RPMI7951 (cell line): ENCODE measurements at regions not wholly inside any gene's neighbourhood (a gene's known extent, or its start where the extent isn't known, plus 50 kb on each side); places are given as distances from the start of the nearest gene placed in this dataset.

Source experiments
- DNase-seq: peaks from one replicate; pipeline ENCODE4 v3.0.0-alpha.2; 2012; ENCODE audit warnings: low read depth

- no peak for DNase-seq
Observed at GRCh38 chr6:40340957-40341356, 246.2 kb downstream of the LRFN2 start.

DNA sequence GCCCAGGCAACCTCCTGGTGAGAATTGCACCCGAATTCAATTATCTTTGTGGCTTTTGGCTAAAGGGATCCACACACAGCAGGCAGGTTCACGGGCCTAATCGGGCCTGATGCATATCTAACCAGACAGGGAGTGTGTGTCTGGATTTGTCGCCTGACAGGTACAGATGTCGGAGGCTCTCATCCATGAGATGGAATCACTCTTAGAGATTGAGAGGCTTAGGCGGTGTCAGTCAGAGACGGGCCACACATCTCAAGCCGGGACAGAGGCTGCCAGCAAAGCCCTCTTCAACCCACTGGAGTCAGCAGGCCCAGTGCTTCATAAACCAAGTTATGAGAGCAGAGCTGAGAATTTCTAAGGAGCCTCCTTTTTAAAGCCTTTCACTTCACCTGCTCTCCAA, 247.0 kb downstream of the LRFN2 start:
- DNase-seq: no peak

- no peak for DNase-seq
Observed at GRCh38 chr6:40338306-40338705, 248.9 kb downstream of the LRFN2 start.

DNA sequence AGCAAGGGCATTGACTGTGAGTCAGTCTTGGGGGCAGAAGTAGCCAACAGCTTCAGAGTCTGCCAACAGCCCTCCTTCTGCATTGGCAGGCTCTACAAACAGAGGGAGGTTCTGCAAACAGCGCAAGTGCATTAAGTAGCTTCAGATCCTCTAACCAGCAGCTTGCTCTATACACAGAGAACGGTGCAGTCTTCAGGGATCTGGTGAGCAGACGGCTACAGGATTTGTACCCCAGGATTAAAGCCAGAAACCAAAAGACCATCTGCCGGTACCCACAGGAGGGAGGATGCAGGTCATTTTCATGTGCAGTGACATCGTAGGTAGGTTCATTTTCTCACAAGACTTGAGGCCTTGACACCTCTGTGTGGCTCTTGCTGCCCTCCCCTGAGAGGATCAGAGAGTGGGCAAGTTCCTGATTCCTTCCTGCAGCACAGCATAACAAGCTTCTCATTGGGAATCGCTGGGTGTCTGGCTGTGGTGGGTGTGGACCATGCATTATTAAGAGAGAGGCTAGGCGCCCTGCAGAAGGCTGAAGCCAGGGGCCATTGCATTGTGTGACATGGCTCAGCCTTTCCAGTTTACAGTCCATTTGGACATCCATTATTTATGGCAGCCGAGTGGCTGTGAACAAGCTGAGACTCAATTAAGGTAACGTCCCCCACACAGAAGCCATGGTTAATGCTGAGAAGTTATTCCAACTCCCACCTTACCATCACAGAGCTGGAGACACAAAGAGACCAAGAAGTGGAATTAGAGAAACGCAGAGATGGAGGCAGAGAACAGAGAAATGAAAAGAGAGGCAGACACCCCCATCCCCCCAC, 250.0 kb downstream of the LRFN2 start:
- DNase-seq: no peak

- peak; percentile 24 for DNase-seq
Observed at GRCh38 chr6:40336296-40336695, 250.9 kb downstream of the LRFN2 start.

GRCh38 chr6:40334496-40335270, 252.5 kb downstream of the LRFN2 start:
- DNase-seq: no peak

GRCh38 chr6:40331545-40331944, 255.6 kb downstream of the LRFN2 start:
- DNase-seq: no peak

DNA sequence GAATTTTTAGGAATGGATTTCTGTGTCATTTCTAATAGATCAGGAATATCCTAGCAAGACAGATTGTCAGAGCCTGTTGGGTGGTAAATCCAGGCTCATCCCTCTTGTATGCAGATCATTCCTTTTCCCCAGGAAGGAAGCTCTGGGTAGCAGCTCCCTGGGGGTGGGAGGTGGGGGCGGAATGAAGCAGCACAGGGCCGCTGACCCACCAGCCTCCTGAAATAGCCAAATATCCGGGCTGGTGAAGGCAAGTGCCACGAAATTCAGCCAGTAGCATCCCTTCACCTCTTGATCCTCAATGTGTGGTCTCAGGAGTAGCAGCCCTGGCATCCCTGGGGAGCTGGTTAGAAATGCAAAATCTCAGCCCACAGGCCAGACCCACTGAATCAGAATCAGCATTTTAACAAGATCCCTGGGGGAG, 256.9 kb downstream of the LRFN2 start:
- no peak for DNase-seq

DNA sequence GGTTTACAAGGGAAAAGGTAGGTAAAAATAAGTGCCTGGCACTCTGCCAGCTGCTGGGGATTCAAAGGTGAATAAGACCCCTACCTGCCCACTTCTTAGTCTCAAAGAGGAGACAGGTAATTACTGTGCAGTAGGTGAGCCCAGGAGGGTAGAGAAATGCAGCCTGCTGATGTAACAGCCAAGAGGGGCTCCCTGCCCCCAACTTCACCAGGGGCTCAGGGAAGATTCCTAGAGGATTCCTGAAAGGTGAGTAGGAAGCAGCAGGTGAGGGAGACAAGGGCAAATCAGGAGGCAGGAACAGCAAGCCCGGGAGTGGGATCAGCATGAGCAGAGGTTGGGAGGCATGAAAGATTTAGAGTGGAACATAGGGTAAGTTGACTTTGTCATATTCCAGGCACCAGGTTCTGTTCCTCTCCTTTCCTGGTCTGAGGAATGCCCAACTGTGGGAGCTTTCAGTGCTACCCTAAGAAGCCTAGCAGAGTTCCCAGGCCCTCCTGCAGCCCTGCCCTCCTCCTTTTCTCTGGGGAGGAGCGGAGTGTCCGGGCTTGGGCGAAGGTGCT, 258.1 kb downstream of the LRFN2 start:
- no peak for DNase-seq

GRCh38 chr6:40328386-40328985, 258.7 kb downstream of the LRFN2 start:
- no peak for DNase-seq

- DNase-seq: no peak
Observed at GRCh38 chr6:40326714-40327421, 260.3 kb downstream of the LRFN2 start.

GRCh38 chr6:40325791-40326190, 261.4 kb downstream of the LRFN2 start:
- no peak for DNase-seq

DNA sequence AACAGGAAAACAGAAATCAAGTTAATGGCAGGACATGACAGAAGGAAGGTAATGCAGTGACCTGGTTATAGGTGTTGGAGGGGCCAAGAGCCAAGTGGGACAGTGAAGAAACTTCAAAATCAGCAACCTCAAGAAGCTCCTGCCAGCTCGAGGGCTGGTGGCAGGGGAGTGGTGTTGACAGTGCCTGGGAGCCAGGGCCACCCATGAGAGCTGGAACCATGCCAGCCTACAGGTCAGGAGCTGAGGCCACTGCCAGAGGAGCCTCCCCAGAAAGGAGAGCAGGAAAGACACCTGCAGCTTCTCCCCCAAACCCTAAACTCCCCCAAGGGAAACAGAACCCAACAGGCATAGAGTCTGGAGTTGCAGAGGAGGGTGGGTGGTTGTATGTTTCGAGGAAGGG, 262.1 kb downstream of the LRFN2 start:
- no peak for DNase-seq

DNA sequence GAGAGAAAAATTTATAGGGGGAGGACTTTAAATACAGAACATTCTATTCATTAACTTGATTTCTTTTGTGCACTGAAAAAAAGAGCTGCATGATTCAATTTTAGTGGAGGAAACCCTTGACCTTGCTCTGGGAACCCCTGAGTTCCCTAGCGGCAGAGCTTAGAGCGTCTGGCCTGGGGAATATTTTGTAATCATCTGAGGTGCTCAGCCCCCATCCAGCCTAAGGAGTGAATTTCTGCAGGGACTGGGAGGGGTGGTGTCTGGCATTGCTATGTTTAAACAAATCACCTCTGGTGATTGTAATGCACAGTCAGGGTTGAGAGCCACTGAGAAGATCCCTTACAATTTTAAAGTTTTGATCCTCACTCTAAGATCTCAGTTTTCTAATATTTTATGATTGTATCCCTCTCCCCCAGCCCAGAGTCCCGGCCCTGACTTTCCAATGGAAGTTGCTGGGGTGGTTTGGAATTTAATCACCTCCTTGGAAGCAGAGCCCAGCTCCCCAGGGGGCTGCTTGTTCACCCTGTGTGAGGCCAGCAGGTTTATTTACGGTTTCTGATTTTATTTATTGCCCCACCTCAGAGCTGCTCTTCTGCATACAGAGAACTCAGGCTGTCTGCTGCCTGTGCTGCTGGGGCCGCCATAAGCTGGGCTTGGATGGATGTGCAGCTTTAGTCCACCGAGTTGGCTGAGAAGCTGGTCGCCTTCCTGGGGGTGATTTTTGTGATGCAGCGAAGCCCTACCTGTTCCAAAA, 263.1 kb downstream of the LRFN2 start:
- DNase-seq: no peak

DNA sequence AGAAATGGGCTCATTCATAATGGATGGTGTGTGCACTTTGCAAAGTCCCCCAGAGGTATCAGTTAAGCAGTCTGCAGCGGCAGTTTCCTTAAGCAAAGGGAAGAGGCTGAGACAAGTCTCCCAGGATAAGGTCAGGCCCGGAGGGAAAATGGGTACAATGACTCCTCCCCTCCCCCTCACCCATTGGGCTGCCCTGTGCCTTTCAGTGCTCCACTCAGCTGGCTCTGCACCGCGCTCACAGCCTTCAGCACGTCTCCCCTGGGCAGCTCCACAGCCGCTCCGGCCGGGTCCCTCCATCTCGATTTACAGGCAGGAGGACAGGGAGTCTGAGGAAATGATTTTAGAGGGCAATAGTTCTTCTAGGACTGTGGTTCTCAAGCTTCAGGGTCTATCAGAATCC, 264.8 kb downstream of the LRFN2 start:
- DNase-seq: no peak

DNA sequence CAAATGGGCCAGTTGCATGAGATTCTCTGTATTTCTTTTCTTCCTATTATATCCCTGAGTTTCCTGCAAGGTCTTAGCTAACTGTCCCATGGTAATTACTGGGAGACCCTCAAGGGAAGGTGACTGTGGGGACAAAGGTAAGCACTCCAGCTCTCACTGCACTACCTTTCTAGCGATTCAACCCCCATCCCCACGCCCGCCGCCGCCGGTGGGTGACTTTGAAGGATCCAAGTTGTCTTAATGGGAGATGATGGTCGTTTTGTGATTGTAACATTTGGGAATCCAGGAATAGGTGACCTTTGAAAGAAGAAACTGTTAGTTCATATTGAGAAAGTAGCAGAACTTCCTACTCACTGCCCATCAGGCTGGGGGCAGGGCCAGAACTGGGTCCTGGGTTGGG, 265.5 kb downstream of the LRFN2 start:
- DNase-seq: no peak

DNA sequence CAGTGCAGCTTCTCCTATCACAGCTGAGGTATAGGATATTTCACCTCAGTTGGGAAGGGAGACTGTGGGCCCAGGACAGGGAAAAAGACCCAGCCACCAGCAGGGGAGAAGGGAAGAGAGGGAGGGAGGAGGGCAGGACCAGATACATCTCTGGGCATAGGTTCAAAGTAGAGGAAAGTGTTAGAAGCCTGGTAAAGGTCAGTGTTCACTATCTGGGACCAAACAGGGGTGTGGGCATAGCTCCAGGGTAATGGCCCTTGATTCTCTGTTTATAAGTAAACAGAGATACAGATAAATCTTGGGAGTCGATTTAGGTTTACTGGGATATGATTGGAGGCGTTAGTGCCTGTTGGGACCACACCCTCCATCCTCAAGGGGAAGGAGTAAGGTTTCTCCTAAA, 266.2 kb downstream of the LRFN2 start:
- DNase-seq: no peak

GRCh38 chr6:40320441-40320840, 266.7 kb downstream of the LRFN2 start:
- no peak for DNase-seq

DNA sequence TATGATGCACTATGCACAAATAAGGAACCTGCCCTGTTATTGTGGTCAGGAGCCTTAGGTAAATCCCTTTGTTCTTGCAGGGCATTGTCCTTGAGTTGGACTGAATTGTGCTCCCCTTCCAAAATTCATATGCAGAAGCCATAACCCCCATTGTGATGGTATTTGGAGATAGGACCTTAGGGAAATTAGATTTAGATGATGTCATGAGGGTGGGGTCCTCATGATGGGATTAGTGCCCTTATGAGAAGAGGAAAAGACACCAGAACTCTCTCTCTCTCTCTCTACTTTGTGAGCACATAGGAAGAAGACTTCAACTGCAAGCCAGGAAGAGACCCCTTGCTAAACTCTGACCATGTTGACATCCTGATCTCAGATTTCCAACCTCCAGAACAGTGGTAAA, 268.0 kb downstream of the LRFN2 start:
- DNase-seq: no peak

DNA sequence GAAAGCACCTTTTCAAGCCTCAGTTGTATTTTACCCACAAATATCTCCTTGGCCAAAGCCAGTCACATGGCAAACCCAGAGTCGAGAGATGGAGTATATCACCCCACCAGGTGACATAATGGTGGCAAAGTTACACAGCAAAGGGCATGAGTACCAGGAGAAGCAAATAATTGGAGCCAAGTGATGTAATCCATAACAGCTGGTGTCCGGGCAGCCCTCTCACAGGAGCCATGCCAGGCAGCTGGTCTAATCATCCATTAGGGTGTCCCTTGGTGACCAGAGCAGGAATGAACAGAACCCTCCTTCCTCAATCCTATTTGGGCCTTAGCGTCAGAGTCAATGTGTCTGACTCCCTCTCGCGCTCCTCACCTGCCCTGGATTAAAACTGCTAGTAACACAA, 272.1 kb downstream of the LRFN2 start:
- DNase-seq: no peak

- no peak for DNase-seq
Observed at GRCh38 chr6:40313582-40313981, 273.6 kb downstream of the LRFN2 start.
